ENCODE measurements at regions not wholly inside any gene's neighbourhood (a gene's known extent, or its start where the extent isn't known, plus 50 kb on each side); places are given as distances from the start of the nearest gene placed in this dataset.

DNA sequence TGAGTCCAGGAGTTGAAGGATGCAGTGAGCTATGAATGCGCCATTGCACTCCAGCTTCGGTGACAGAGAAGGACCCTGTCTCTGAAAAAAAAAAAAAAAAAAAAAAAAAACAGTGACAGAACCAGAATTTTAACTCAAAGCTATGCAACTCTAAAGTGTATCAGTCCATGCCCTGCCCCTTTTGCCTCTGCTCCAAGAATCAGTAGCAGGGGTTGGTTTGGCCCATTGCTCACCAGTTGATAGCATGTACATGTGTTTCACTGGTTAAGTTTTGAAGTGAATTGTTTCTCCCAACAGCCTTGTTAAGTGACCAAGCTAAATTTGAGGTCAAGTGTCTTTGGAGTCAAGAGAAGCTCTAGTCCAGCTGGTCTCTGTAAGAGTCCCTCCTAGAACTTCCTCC lies 245.9 kb downstream of the PLPP3 start:
- Mint-ChIP-seq H3K36me3 (no peaks in the 10 kb centered on the region), H3K27me3 (no peaks in the 10 kb centered on the region), H3K9me3 (peaks cover 0 to 3% (median 0%) of the 10 kb centered on the region in 3 donors), H3K4me1 (no peaks in the 10 kb centered on the region), H3K4me3 (no peak overlapping the region), H3K27ac (no peak overlapping the region)
- ChIA-PET POLR2A (no interaction called here), CTCF (no interaction called here)
- no peak for DNase-seq
- Histone ChIP-seq H3K36me3 (ENCODE audit: control insufficient read depth in 2 of 2, extremely low read depth in 1 of 2, insufficient read depth in 1 of 2, low read length in 1 of 2) (no peaks in the 10 kb centered on the region), H3K27ac (ENCODE audit: low read length) (no peak overlapping the region), H3K9me3 (no peaks in the 10 kb centered on the region), H3K4me1 (ENCODE audit: control insufficient read depth in 1 of 2, extremely low read depth in 1 of 2, insufficient read depth in 2 of 2, low read length in 2 of 2) (no peaks in the 10 kb centered on the region), H3K4me3 (ENCODE audit: control insufficient read depth in 1 of 2, extremely low read depth in 1 of 2, low read length in 1 of 2) (no peak overlapping the region), H3K27me3 (replicated peaks in 1 of 2; ENCODE audit: control insufficient read depth in 2 of 2, extremely low read depth in 1 of 2, insufficient read depth in 2 of 2, low read length in 1 of 2) (no peaks in the 10 kb centered on the region)
- no CpG with 5 or more reads among the region's 2 CpGs for WGBS (ENCODE audit: insufficient coverage)
- no peak for ATAC-seq (replicated peaks in 1 of 4)

DNA sequence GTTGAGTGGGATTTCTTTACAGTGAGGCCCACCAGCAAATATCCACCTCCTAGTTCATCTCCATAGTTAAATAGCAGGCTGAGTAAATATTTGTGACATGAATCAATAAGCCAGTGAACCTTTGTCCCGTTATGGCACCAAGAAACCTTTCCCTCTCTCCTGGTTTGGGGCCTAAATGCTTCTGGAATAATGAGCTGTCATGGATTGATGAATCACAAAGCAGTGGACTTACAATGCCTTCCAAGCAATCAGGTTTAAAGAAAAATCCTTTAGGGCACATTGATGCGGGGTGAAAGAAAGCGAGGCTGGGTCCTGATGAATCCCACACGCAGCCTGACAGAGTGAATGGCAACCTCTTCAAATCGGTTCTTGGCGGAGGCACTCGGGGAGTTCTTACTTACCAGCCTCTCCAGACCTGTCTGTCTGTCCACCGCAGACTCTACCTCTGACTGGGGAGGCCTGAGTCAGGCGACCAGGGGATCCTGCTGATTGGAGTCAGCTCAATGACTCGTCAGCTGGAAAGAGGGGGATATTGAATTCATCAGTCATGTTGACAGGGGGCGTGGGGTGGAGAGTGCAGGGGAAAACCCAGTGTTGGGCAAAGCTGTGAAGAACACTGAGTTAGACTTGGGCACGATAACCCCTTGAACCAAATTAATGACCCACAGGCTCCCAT lies 247.3 kb downstream of the PLPP3 start:
- no peak overlapping the region for H3K27ac ChIP-seq (ENCODE audit: low read length)
- ATAC-seq (replicated peaks in 1 of 4) (no peak), DNase-seq (no peak)
- Mint-ChIP-seq H3K4me3 (no peak overlapping the region), H3K36me3 (no peaks in the 10 kb centered on the region), H3K27me3 (no peaks in the 10 kb centered on the region), H3K9me3 (peaks cover 0 to 3% (median 0%) of the 10 kb centered on the region in 3 donors), H3K27ac (no peak overlapping the region), H3K4me1 (no peaks in the 10 kb centered on the region)
- no peaks in the 10 kb centered on the region for H3K9me3 ChIP-seq
- H3K27me3 ChIP-seq (replicated peaks in 1 of 2; ENCODE audit: control insufficient read depth in 2 of 2, extremely low read depth in 1 of 2, insufficient read depth in 2 of 2, low read length in 1 of 2) = no peaks in the 10 kb centered on the region
- H3K4me3 ChIP-seq (ENCODE audit: control insufficient read depth in 1 of 2, extremely low read depth in 1 of 2, low read length in 1 of 2) = no peak overlapping the region
- ChIA-PET POLR2A (no interaction called here), CTCF (no interaction called here)
- no peaks in the 10 kb centered on the region for H3K36me3 ChIP-seq (ENCODE audit: control insufficient read depth in 2 of 2, extremely low read depth in 1 of 2, insufficient read depth in 1 of 2, low read length in 1 of 2)
- H3K4me1 ChIP-seq (ENCODE audit: control insufficient read depth in 1 of 2, extremely low read depth in 1 of 2, insufficient read depth in 2 of 2, low read length in 2 of 2) = no peaks in the 10 kb centered on the region
- 85% methylated on average over 8 of the region's 12 CpGs for WGBS (ENCODE audit: insufficient coverage)

DNA sequence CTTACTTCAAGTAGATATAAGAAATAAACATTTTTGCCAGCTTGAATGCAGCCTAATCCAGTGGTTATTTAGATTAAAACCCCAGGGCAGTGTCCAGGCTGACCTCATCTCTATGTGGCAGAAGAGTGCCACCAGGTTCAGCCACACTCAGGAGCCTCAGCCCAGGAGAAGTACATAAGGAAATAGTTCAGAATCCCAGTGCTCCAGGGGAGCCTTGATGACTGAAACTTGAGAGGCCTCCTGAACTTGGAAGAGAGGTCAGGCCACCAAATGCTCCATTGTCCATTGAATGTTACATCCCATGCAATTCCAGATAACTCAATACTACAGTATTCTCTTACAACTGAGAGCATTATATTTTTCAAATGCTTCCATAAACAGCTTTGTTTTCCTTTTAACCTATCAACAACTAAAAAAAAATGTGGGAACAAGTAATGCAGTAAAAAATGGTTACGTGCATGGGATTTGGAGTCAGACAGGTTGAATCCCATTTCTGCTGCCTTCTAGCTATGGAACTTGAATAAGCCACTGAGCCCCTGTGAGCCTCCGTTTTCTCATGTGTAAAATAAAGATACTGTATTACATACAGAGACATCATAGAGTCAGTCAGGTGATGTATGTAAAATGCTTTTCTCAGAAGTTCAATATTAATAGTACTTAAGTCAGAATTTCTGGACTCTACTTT lies 248.0 kb downstream of the PLPP3 start:
- no peaks in the 10 kb centered on the region for H3K27me3 Mint-ChIP-seq
- ATAC-seq (replicated peaks in 1 of 4) = no peak
- no peaks in the 10 kb centered on the region for H3K36me3 Mint-ChIP-seq
- H3K4me3 ChIP-seq (ENCODE audit: control insufficient read depth in 1 of 2, extremely low read depth in 1 of 2, low read length in 1 of 2) = no peak overlapping the region
- H3K27ac Mint-ChIP-seq = no peak overlapping the region
- no peaks in the 10 kb centered on the region for H3K4me1 ChIP-seq (ENCODE audit: control insufficient read depth in 1 of 2, extremely low read depth in 1 of 2, insufficient read depth in 2 of 2, low read length in 2 of 2)
- H3K9me3 ChIP-seq = no peaks in the 10 kb centered on the region
- H3K4me3 Mint-ChIP-seq = no peak overlapping the region
- H3K36me3 ChIP-seq (ENCODE audit: control insufficient read depth in 2 of 2, extremely low read depth in 1 of 2, insufficient read depth in 1 of 2, low read length in 1 of 2) = no peaks in the 10 kb centered on the region
- peaks cover 0 to 3% (median 0%) of the 10 kb centered on the region in 3 donors for H3K9me3 Mint-ChIP-seq
- ChIA-PET CTCF (no interaction called here), POLR2A (no interaction called here)
- DNase-seq = no peak
- H3K27me3 ChIP-seq (replicated peaks in 1 of 2; ENCODE audit: control insufficient read depth in 2 of 2, extremely low read depth in 1 of 2, insufficient read depth in 2 of 2, low read length in 1 of 2) = no peaks in the 10 kb centered on the region
- H3K27ac ChIP-seq (ENCODE audit: low read length) = no peak overlapping the region
- H3K4me1 Mint-ChIP-seq = no peaks in the 10 kb centered on the region
- no CpG with 5 or more reads among the region's 2 CpGs for WGBS (ENCODE audit: insufficient coverage)

DNA sequence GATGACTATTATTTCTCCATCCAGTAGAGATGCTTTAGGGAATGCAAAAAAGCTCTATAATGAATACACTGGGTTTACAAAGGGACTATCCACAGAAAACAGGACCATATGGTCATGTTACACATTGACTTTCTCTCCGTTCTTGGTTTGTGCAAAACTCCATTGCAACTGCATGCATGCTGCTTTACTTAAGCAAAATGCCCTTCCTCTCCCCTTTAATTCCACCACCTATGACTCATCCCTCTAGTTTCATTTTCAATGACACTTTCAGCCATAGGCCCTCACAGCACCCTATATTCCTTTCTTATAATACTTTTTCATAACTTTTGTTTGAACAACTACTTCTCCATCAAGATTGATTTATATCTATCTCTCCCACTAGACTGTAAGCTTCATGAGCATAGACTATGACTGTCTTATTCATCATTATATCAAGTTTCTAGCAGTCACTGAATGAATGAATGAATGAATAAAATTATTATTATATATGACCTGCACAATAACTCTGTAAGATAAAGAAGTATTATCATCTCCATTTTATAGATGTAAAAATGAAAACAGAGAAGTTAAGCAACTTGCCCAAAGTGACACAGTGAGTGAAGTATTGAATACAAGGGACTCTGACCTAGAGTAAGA lies 248.9 kb downstream of the PLPP3 start:
- H3K4me1 Mint-ChIP-seq = no peaks in the 10 kb centered on the region
- ATAC-seq (replicated peaks in 1 of 4) (no peak), DNase-seq (no peak)
- Histone ChIP-seq H3K9me3 (no peaks in the 10 kb centered on the region), H3K36me3 (ENCODE audit: control insufficient read depth in 2 of 2, extremely low read depth in 1 of 2, insufficient read depth in 1 of 2, low read length in 1 of 2) (no peaks in the 10 kb centered on the region), H3K4me1 (ENCODE audit: control insufficient read depth in 1 of 2, extremely low read depth in 1 of 2, insufficient read depth in 2 of 2, low read length in 2 of 2) (no peaks in the 10 kb centered on the region), H3K27ac (ENCODE audit: low read length) (no peak overlapping the region), H3K4me3 (ENCODE audit: control insufficient read depth in 1 of 2, extremely low read depth in 1 of 2, low read length in 1 of 2) (no peak overlapping the region), H3K27me3 (replicated peaks in 1 of 2; ENCODE audit: control insufficient read depth in 2 of 2, extremely low read depth in 1 of 2, insufficient read depth in 2 of 2, low read length in 1 of 2) (no peaks in the 10 kb centered on the region)
- POLR2A ChIA-PET = no interaction called here
- CTCF ChIA-PET = interaction anchor here in 1 of 2 donors (1.2 kb wide), 1 partner anchor 43 kb away, joined by 3 read pairs; no protein-coding TSS in a partner anchor
- H3K9me3 Mint-ChIP-seq = no peaks in the 10 kb centered on the region
- H3K4me3 Mint-ChIP-seq = no peak overlapping the region
- 13% methylated on average over 1 of the region's 1 CpG for WGBS (ENCODE audit: insufficient coverage)
- no peaks in the 10 kb centered on the region for H3K27me3 Mint-ChIP-seq
- no peak overlapping the region for H3K27ac Mint-ChIP-seq
- H3K36me3 Mint-ChIP-seq = no peaks in the 10 kb centered on the region

DNA sequence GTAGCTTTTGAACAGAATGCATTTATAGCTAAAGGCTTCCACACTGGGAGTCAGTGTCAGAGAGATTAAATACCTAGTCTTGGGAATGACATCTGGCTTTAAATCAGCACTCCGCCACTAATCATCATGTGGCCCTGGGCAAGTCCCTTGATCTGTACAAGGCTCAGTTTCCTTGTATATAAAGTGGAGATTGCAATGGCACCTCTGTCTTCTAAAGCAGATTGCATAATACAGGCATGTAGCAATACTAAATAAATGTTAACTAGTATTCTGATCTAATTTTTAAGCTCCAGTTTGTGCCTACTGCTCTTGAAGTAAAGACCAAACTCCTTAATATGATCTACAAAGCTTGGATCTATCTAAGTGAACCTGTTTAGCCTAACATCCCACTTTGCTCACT lies 249.4 kb downstream of the PLPP3 start:
- H3K4me3 ChIP-seq (ENCODE audit: control insufficient read depth in 1 of 2, extremely low read depth in 1 of 2, low read length in 1 of 2) = no peak overlapping the region
- Mint-ChIP-seq H3K27me3 (no peaks in the 10 kb centered on the region), H3K4me1 (no peaks in the 10 kb centered on the region), H3K36me3 (no peaks in the 10 kb centered on the region), H3K9me3 (peaks cover 0 to 2% (median 2%) of the 10 kb centered on the region in 3 donors), H3K4me3 (no peak overlapping the region), H3K27ac (no peak overlapping the region)
- DNase-seq (no peak), ATAC-seq (replicated peaks in 1 of 4) (no peak)
- WGBS (ENCODE audit: insufficient coverage) = no CpG with 5 or more reads among the region's 1 CpG
- POLR2A ChIA-PET = no interaction called here
- no peaks in the 10 kb centered on the region for H3K4me1 ChIP-seq (ENCODE audit: control insufficient read depth in 1 of 2, extremely low read depth in 1 of 2, insufficient read depth in 2 of 2, low read length in 2 of 2)
- no peak overlapping the region for H3K27ac ChIP-seq (ENCODE audit: low read length)
- no peaks in the 10 kb centered on the region for H3K36me3 ChIP-seq (ENCODE audit: control insufficient read depth in 2 of 2, extremely low read depth in 1 of 2, insufficient read depth in 1 of 2, low read length in 1 of 2)
- CTCF ChIA-PET = interaction anchor here in 1 of 2 donors (1.2 kb wide), 1 partner anchor 44 kb away, joined by 3 read pairs; no protein-coding TSS in a partner anchor
- no peaks in the 10 kb centered on the region for H3K27me3 ChIP-seq (replicated peaks in 1 of 2; ENCODE audit: control insufficient read depth in 2 of 2, extremely low read depth in 1 of 2, insufficient read depth in 2 of 2, low read length in 1 of 2)
- no peaks in the 10 kb centered on the region for H3K9me3 ChIP-seq

DNA sequence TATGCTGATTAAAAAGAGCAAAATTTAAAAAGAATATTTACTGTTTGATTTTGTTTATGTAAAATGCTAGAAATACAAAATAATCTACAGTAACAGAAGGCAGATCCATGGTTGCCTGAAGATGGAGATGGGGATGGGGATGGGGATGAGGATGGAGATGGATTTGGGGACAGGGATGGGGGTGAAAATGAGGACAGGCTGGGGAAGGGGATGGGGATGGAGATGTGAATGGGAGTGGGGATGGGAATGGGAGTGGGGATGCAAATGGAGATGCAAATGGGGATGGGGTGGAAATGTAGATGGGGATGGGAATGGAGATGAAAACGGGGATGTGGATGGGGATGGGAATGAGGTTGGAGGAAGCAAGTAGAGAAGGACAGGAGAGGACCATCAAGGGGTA lies 252.2 kb downstream of the PLPP3 start:
- no peak overlapping the region for H3K27ac ChIP-seq (ENCODE audit: low read length)
- no peak overlapping the region for H3K27ac Mint-ChIP-seq
- H3K27me3 ChIP-seq (replicated peaks in 1 of 2; ENCODE audit: control insufficient read depth in 2 of 2, extremely low read depth in 1 of 2, insufficient read depth in 2 of 2, low read length in 1 of 2) = no peaks in the 10 kb centered on the region
- H3K27me3 Mint-ChIP-seq = no peaks in the 10 kb centered on the region
- no peaks in the 10 kb centered on the region for H3K36me3 ChIP-seq (ENCODE audit: control insufficient read depth in 2 of 2, extremely low read depth in 1 of 2, insufficient read depth in 1 of 2, low read length in 1 of 2)
- H3K4me3 Mint-ChIP-seq = no peak overlapping the region
- CTCF ChIA-PET = no interaction called here
- H3K4me1 ChIP-seq (ENCODE audit: control insufficient read depth in 1 of 2, extremely low read depth in 1 of 2, insufficient read depth in 2 of 2, low read length in 2 of 2) = no peaks in the 10 kb centered on the region
- no peaks in the 10 kb centered on the region for H3K36me3 Mint-ChIP-seq
- ATAC-seq (replicated peaks in 1 of 4) (no peak), DNase-seq (no peak)
- 46% methylated on average over 1 of the region's 1 CpG for WGBS (ENCODE audit: insufficient coverage)
- POLR2A ChIA-PET = no interaction called here
- no peak overlapping the region for H3K4me3 ChIP-seq (ENCODE audit: control insufficient read depth in 1 of 2, extremely low read depth in 1 of 2, low read length in 1 of 2)
- peaks cover 0 to 7% (median 3%) of the 10 kb centered on the region in 3 donors for H3K9me3 Mint-ChIP-seq
- no peaks in the 10 kb centered on the region for H3K4me1 Mint-ChIP-seq
- no peaks in the 10 kb centered on the region for H3K9me3 ChIP-seq
